Transverse colon (tissue), 4 donors: ENCODE measurements at regions not wholly inside any gene's neighbourhood (a gene's known extent, or its start where the extent isn't known, plus 50 kb on each side); places are given as distances from the start of the nearest gene placed in this dataset.

Experiments used
- DNase-seq: peaks from one replicate; pipeline ENCODE4 v3.0.0-alpha.2; 2019
- H3K27ac ChIP-seq, 4 donors: fragments of 200-600 bp; sonication (generic); 2 replicates each; pipeline ENCODE4 v1.5.1; 2016 to 2018; ENCODE audit warnings: inconsistent platforms in 4 of 4
- H3K27me3 ChIP-seq: fragments of 200-600 bp; sonication (generic); 2 replicates; pipeline ENCODE4 v1.5.1; 2017; ENCODE audit warnings: inconsistent platforms
- H3K36me3 ChIP-seq, 4 donors: fragments of 200-600 bp; sonication (generic); 2 replicates each; pipeline ENCODE4 v1.5.1; 2017 to 2019; ENCODE audit warnings: inconsistent platforms in 4 of 4
- H3K4me1 ChIP-seq, 4 donors: fragments of 200-600 bp; sonication (generic); 2 replicates each; pipeline ENCODE4 v1.5.1; 2017 to 2020; ENCODE audit warnings: inconsistent platforms in 4 of 4
- H3K4me3 ChIP-seq, 4 donors: fragments of 200-600 bp; sonication (generic); 1 replicate in 1 of 4; 2 replicates in 3 of 4; pipeline versions ENCODE4 v1.5.1 to v1.6.1; 2017 to 2019; ENCODE audit warnings: inconsistent platforms in 4 of 4
- H3K9me3 ChIP-seq, 2 donors: fragments of 200-600 bp; sonication (generic); 2 replicates each; pipeline ENCODE4 v1.5.1; 2017 to 2019; ENCODE audit warnings: inconsistent platforms in 2 of 2
- EP300 ChIP-seq: sonication (generic); formaldehyde crosslinking; IDR thresholded peaks from one replicate; pipeline ENCODE4 v1.6.1; 2017; ENCODE audit warnings: antibody characterized with exemption, low read depth
- POLR2A ChIP-seq: fragments of 450-650 bp; IDR thresholded peaks from one replicate; pipeline ENCODE4 v1.6.1; 2016; ENCODE audit warnings: antibody characterized with exemption, mild to moderate bottlenecking, moderate library complexity
- POLR2AphosphoS5 ChIP-seq, 3 donors: sonication (generic); formaldehyde crosslinking; IDR thresholded peaks; one replicate each; pipeline ENCODE4 v1.6.1; 2016; ENCODE audit warnings: antibody characterized with exemption in 3 of 3
- WGBS, 2 donors: methylation state at CpG; one replicate each; pipeline ENCODE4 v1.1.5; 2018; ENCODE audit warnings: low coverage in 1 of 2; 5-methylcytosine and 5-hydroxymethylcytosine counted together
- in situ Hi-C, 4 donors: fragments of 200-750 bp; cut with MboI; loops; one replicate each; pipeline versions ENCODE4 v1.15.0 to v1.15.1; 2017; ENCODE audit warnings: low sequenced_read_pairs in 3 of 4, low pct_ligation_motif_present in 1 of 4, low pct_unique_long_range_greater_than_20kb in 1 of 4
- intact Hi-C: fragments of 100-400 bp; cut with DNase I; formaldehyde crosslinking; loops from one replicate; pipeline ENCODE4 v1.15.1; 2023; ENCODE audit warnings: low total_unique reads
- TF ChIP-seq, protein P1 (sequence below), 5 experiments: fragments of 200-600 bp in 3 of 5; fragments of 450-650 bp in 2 of 5; sonication (generic) in 3 of 5; IDR thresholded peaks; 1 replicate in 2 of 5; 2 replicates in 3 of 5; pipeline ENCODE4 v1.5.1; 2016 to 2017; ENCODE audit warnings: antibody characterized with exemption in 5 of 5, inconsistent platforms in 3 of 5, mild to moderate bottlenecking in 2 of 5, moderate library complexity in 1 of 5

DNA sequence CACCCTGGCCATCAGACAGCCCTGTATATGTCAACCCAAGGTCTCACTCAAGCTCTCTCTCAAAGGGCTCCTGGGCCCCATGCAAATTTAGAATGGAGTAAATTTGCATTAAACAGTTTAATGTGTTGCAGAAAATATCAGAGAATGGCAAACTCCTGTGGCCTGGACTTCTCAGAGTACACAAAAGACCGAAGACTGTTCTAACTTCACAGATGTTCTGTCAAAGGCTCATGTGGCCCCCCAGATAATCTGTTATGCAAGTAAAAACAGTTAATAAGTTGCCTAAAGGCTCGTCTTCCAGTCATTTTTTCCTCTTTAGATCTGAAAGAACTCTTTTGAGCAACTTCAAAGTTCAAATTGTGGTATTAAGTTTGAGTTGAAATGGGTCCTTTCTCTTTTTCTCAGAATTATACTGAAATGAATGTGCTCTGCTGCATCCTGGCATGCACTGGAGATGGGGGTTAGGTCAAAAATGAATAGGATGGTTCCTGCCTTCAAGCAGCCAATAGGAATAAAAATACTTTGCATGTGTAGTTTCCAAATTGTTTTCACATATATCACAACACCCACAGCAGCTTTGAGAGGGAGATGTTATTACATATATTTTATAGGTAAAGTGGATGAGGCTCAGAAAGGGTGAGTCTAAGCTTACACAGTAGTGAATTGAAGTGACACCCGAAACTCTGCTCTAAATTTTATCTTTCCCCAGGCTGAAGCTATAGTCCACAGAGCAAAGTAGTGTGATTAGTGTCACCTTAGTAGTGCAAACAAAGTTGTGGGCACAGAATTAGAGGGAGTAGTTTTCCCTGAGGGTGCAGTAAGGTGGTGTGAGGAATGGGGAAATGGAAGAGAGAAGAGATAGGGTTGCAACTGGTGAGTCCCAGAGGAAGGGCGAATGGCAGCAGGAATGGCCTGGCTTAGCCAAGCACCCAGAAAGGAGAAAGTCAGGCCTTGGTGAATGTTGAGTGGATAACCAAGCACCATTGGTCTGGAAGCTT is 205.0 kb upstream of the RFC3 start:
- Histone ChIP-seq H3K27me3 (no peaks in the 10 kb centered on the region), H3K4me3 (no peak overlapping the region), H3K36me3 (no peaks in the 10 kb centered on the region), H3K27ac (no peak overlapping the region), H3K4me1 (peaks cover 0 to 4% (median 2%) of the 10 kb centered on the region in 4 donors), H3K9me3 (no peaks in the 10 kb centered on the region)
- in situ Hi-C loops (no loop called here), intact Hi-C loops (no loop called here)
- 77 to 84% methylated on average over 4 of the region's 4 CpGs for WGBS, 2 donors
- TF ChIP-seq EP300 = no peak
- no peak for TF ChIP-seq POLR2A
- TF ChIP-seq POLR2AphosphoS5 (IDR thresholded peaks at IDR 0.05) = no peak
- TF ChIP-seq, protein P1, sequence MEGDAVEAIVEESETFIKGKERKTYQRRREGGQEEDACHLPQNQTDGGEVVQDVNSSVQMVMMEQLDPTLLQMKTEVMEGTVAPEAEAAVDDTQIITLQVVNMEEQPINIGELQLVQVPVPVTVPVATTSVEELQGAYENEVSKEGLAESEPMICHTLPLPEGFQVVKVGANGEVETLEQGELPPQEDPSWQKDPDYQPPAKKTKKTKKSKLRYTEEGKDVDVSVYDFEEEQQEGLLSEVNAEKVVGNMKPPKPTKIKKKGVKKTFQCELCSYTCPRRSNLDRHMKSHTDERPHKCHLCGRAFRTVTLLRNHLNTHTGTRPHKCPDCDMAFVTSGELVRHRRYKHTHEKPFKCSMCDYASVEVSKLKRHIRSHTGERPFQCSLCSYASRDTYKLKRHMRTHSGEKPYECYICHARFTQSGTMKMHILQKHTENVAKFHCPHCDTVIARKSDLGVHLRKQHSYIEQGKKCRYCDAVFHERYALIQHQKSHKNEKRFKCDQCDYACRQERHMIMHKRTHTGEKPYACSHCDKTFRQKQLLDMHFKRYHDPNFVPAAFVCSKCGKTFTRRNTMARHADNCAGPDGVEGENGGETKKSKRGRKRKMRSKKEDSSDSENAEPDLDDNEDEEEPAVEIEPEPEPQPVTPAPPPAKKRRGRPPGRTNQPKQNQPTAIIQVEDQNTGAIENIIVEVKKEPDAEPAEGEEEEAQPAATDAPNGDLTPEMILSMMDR (IDR thresholded peaks at IDR 0.05) = no peak
- DNase-seq = no peak

DNA sequence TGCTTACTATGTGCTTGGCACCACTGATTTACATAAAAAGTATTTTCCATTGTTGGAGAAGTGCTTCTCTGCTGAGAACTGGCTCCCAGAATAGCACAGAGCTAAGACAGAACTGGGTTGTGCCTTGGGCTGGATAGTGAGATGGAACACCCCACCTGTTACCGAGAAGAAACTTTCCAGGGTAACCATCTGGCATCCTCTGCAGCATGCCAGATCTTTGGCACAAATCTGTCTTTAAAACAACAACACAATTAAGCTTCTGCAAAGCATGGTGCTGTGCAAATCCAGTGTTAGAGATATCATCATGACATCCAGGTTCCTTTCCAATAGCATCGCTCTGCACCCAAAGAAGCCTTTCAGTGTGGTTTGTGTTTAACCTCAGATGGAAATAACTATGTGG is 202.5 kb upstream of the RFC3 start:
- in situ Hi-C loops = no loop called here

DNA sequence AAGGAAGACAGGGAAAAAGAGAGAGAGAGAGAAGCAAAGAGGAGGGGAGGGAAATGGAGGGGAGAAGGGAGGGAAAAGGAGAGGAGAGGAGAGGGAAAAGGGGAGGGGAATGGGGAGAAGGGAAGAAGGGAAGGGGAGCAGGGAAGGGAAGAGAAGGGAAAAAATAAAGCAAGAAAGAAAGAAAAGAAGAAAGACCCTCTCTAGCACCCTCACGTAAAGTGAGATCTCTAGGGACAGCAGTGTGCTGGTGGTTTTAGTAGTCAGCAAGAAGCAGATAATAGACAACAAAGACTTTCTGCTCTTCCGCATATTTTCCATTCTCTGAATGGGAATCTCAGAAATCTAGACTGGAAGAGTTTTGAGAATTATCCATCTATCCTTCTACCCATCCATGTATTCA is 201.8 kb upstream of the RFC3 start:
- TF ChIP-seq, protein P1 (IDR thresholded peaks at IDR 0.05) = no peak
- no peak for TF ChIP-seq EP300
- TF ChIP-seq POLR2AphosphoS5 (IDR thresholded peaks at IDR 0.05) = no peak
- TF ChIP-seq POLR2A = no peak
- DNase-seq = no peak
- H3K27ac ChIP-seq = no peak overlapping the region
- intact Hi-C loops = no loop called here
- in situ Hi-C loops = no loop called here
- H3K36me3 ChIP-seq = no peaks in the 10 kb centered on the region
- peaks cover 0 to 4% (median 0%) of the 10 kb centered on the region in 4 donors for H3K4me1 ChIP-seq
- H3K27me3 ChIP-seq = no peaks in the 10 kb centered on the region
- H3K9me3 ChIP-seq = no peaks in the 10 kb centered on the region
- no peak overlapping the region for H3K4me3 ChIP-seq
- 93% methylated on average over 2 of the region's 2 CpGs; no CpG with 5 or more reads in 1 of the 2 donors for WGBS, 2 donors

More for the DNA sequence above, 202.5 kb upstream of the RFC3 start:
- no peaks in the 10 kb centered on the region for H3K9me3 ChIP-seq
- intact Hi-C loops = no loop called here
- no peaks in the 10 kb centered on the region for H3K27me3 ChIP-seq
- no peak for DNase-seq
- peaks cover 0 to 4% (median 2%) of the 10 kb centered on the region in 4 donors for H3K4me1 ChIP-seq
- peak in 1 of 3 donors; percentile 46 for TF ChIP-seq POLR2AphosphoS5 (IDR thresholded peaks at IDR 0.05)
- TF ChIP-seq, protein P1 (IDR thresholded peaks at IDR 0.05) = no peak
- no peak for TF ChIP-seq POLR2A
- 73 to 100% methylated on average over 1 to 2 of the region's 2 CpGs for WGBS, 2 donors
- no peak overlapping the region for H3K4me3 ChIP-seq
- no peaks in the 10 kb centered on the region for H3K36me3 ChIP-seq
- H3K27ac ChIP-seq = peak overlapping the region in 1 of 4 donors; percentile 16

DNA sequence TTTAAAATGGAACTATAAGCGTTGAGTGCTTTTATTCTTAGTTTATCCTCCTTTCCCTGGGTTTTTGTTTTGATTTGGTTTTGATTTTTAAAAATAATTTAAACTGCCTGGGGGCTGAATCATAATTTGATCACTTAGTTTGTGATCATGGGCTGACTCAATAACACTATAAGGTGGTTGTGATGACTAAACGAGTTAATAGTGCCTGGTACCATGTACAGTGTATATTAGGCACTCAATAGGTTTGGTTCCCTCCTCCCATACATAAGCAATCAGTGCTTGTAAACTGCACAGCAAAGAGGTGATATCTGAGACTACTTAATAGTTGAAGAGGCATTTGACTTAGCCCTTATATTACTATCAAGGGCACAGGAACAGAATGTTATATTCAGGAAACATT is 200.9 kb upstream of the RFC3 start:
- no peak for TF ChIP-seq POLR2AphosphoS5 (IDR thresholded peaks at IDR 0.05)
- TF ChIP-seq EP300 = no peak
- no peak overlapping the region for H3K4me3 ChIP-seq
- DNase-seq = no peak
- no peak overlapping the region for H3K27ac ChIP-seq
- intact Hi-C loops = no loop called here
- in situ Hi-C loops = no loop called here
- H3K27me3 ChIP-seq = no peaks in the 10 kb centered on the region
- H3K4me1 ChIP-seq = no peaks in the 10 kb centered on the region
- no peaks in the 10 kb centered on the region for H3K36me3 ChIP-seq
- H3K9me3 ChIP-seq = no peaks in the 10 kb centered on the region
- 90 to 94% methylated on average over 2 of the region's 2 CpGs for WGBS, 2 donors
